ENCODE measurements at regions not wholly inside any gene's neighbourhood (a gene's known extent, or its start where the extent isn't known, plus 50 kb on each side); places are given as distances from the start of the nearest gene placed in this dataset.

- TF ChIP-seq CTCF (conservative IDR thresholded peaks at IDR 0.05 in 1 of 2, IDR thresholded peaks at IDR 0.05 in 1 of 2; ENCODE audit: extremely low read depth in 1 of 2, insufficient read depth in 1 of 2, low read depth in 1 of 2, low read length in 2 of 2), result no peak
- TF ChIP-seq EZH2 (IDR thresholded peaks at IDR 0.05; ENCODE audit: borderline replicate concordance, low read length), result no peak
Measured at GRCh38 chr4:186003746-186004145, 65.2 kb upstream of the TLR3 start.

All from mammary epithelial cell (primary cell).